CD4-positive, alpha-beta T cell treated with Interleukin-2 at 100 ng/mL for 4 hours (primary cell): ENCODE measurements at regions not wholly inside any gene's neighbourhood (a gene's known extent, or its start where the extent isn't known, plus 50 kb on each side); places are given as distances from the start of the nearest gene placed in this dataset.
"Not testable (repeated sequence)": the region's sequence is repeated elsewhere in the genome, so short reads cannot be mapped to it uniquely, and the experiment has no call there.

ENCODE experiments used
- DNase-seq: peaks from one replicate; pipeline ENCODE4 v3.0.0-alpha.2; 2020; ENCODE audit warnings: low spot score

GRCh38 chr2:239819091-239819973, 205.8 kb downstream of the NDUFA10 start:
- no peak for DNase-seq

DNA sequence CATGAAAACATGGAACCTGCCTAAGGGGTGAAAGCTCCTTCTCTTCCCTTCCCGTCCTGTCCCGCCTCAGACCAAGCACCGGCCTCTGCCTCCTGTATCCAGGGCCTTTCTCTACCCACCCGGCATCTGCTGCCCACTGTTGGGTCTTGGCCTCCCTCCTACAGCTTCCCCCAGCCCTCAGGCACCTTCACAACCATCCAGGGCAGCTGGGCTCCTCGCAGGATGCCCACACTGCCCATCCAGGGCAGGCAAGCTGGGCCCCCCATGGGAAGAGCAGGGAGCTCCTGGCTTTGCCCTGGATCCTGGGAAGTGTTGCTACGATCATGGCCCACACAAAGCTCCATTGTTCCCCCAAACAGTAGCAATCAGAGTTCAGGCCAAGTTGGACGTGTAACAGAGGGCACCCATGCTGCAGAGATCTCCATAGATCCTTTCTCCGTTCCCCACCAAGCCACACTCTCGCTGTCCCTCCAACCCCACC, 206.6 kb downstream of the NDUFA10 start:
- DNase-seq: no peak

GRCh38 chr2:239818086-239818485, 207.1 kb downstream of the NDUFA10 start:
- no peak for DNase-seq

DNA sequence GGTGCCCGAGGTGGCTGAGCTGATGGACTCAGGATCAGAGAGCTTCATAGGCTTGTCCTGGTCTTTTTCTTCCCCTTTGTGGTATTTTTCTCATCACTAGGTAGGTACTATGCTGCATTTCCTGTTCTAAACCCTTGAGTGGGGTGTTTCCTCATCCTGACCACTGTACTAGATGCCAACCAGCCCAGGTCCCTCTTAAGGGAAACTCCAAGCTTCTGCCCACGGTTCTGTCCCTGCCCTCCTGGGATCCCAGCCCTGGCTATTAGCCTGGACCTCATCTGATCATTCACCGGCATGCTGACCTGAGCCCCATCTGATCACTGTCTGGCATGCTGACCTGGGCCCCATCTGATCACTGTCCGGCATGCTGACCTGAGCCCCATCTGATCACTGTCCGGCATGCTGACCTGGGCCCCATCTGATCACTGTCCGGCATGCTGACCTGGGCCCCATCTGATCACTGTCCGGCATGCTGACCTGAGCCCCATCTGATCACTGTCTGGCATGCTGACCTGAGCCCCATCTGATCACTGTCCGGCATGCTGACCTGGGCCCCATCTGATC, 207.6 kb downstream of the NDUFA10 start:
- not testable (repeated sequence) for DNase-seq

DNA sequence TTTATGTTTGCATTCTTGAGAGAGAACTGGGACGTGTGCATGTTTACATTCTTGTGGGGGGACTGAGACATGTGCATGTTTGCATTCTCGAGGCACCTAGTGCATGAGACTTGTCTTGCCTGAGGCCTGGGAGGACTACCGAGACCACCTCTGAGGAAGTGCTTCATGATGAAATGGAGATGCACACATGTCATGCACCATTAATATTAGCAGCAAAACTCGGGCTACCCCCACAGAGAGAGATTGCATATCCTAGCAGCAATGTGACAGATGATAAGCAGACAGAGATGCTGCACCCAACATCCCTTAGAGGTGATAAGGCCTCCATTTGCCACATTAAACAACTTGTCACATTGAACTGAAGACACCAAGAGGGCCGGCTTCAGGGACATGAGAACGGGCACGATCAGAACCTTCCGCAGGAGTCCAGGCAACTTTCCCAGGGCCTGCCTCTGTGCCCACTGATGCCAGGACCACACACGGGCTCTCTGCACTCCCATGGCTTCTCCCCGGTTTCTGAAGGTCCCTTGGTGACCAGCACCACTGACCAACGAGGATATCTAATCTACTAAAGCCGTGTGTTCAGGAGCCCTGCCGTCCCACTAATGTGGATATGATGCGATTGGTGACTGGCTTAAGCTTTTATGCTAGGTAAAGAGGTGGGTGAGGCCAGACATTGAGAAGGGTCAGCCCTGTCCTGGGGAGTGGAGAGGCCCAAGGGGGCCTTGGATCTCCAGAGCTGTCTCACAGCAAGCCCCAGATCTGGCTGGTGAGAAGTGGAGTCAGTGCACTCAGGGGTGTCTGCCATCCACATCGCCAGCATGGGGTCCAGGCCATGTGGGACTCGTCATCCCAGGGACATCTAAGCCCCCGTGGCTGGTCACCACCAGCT, 208.3 kb downstream of the NDUFA10 start:
- no peak for DNase-seq

DNA sequence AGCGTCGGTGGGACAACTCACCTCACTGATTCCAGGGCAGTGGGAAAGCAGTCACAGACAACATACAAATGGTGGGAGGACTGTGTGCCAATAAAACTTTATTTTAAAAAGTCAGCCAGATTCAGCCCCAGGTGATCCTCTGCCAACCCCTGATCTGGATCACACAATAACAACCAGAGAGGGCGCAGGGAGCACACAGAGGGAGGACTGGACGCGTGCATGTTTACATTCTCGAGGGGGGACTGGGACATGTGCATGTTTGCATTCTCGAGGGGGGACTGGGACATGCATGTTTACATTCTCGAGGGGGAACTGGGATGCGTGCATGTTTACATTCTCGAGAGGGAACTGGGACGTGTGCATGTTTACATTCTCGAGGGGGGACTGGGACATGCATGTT, 209.5 kb downstream of the NDUFA10 start:
- DNase-seq: no peak

GRCh38 chr2:239814861-239815601, 210.1 kb downstream of the NDUFA10 start:
- no peak for DNase-seq

- no peak for DNase-seq
Observed at GRCh38 chr2:239814116-239814860, 210.9 kb downstream of the NDUFA10 start.

GRCh38 chr2:239813261-239814115, 211.7 kb downstream of the NDUFA10 start:
- DNase-seq: no peak

- no peak for DNase-seq
Observed at GRCh38 chr2:239811806-239812560, 213.2 kb downstream of the NDUFA10 start.

- no peak for DNase-seq
Observed at GRCh38 chr2:239811111-239811781, 213.9 kb downstream of the NDUFA10 start.

DNA sequence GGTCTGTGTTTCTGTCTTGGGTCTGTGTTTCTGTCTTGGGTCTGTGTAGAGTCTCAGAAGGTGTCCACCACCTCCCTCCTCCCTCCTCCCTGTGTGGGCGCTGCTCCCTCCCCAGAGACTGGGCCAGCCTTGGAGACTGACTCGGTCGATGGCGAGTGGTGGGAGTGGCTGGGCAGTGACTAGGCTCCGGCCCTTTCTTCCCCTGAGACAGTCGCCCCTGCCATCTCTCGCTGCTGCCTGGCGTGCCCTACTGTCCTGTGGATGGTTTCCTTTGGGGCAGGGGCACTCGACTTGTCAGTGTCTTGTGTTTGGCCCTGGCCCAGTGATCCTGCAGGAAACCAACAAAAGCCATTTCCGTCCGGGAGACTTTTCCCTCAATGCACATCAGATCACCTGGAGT, 215.8 kb downstream of the NDUFA10 start:
- no peak for DNase-seq

- DNase-seq: no peak
Observed at GRCh38 chr2:239807568-239807967, 217.6 kb downstream of the NDUFA10 start.

GRCh38 chr2:239806758-239807434, 218.2 kb downstream of the NDUFA10 start:
- no peak for DNase-seq

DNA sequence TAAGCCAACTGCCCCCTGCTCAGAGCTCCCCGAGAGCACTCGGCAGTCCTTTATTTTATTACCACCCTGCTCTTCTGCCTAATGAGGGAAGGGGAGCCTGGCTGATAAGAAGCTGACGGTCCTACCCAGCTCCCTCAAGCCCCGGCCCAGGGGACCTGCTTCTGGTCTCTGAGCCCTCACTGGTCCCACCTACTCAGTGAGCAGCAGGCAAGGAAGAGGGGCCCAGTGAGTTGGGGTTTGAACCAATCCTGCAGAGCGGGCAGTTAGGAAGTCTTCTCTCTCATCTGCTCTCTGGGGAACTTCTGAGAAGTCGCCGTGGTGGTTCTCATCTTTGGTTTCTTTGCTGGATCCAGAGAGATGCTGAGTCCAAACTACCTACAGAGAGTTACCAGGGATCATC, 218.9 kb downstream of the NDUFA10 start:
- DNase-seq: no peak

DNA sequence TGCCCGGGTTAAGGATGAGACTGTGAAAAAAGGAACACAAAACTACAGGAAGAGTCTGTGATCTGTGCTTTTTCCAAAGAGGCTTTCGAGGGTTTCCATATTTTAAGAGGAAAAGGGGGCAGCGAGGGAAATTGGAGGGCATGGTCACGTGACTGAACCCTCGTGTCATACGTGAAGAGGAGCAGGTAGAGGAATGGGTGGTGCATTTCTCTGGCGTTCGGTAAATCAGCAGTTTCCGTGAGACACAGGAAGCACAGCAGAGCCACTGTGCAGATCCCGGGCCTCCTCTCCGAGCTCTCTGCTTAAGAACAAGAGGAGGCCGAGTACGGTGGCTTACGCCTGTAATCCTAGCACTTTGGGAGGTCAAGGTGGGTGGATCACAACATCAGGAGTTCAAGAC, 219.7 kb downstream of the NDUFA10 start:
- DNase-seq: no peak

DNA sequence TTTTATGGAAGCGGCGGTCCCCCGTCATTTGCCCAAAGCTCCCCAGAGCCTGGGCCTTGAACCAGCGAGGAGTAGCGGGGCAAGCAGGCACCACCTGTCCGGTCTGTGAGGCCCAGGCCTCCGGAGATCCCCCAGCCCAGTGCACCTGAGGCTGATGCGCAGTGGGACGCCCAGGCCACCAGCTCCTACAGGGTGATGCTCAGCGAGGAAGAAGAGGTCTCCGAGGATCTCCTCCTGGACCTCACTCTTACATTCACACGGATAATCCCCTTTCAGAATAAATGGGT, 220.2 kb downstream of the NDUFA10 start:
- no peak for DNase-seq
